Stomach (tissue), 8 donors: ENCODE measurements at regions not wholly inside any gene's neighbourhood (a gene's known extent, or its start where the extent isn't known, plus 50 kb on each side); places are given as distances from the start of the nearest gene placed in this dataset.

Experiments
- DNase-seq, 2 donors: peaks; one replicate each; pipeline versions ENCODE4 v3.0.0 to v3.0.0-alpha.2; 2013 to 2019
- H3K27ac ChIP-seq, 5 donors: fragments of 200-600 bp in 4 of 5; sonication (generic) in 4 of 5; one replicate each; pipeline ENCODE4 v1.5.1; 2013 to 2019; ENCODE audit warnings: mild to moderate bottlenecking in 1 of 5, moderate library complexity in 1 of 5
- H3K27me3 ChIP-seq, 3 donors: fragments of 200-600 bp; sonication (generic); one replicate each; pipeline ENCODE4 v1.5.1; 2017 to 2019; ENCODE audit warnings: mixed run types in 1 of 3
- H3K36me3 ChIP-seq, 4 donors: fragments of 200-600 bp; sonication (generic); 1 replicate in 3 of 4; 2 replicates in 1 of 4; pipeline ENCODE4 v1.5.1; 2016 to 2019
- H3K4me1 ChIP-seq, 4 donors: fragments of 200-600 bp; sonication (generic); one replicate each; pipeline ENCODE4 v1.5.1; 2016 to 2019
- H3K4me3 ChIP-seq, 4 donors: fragments of 200-600 bp; sonication (generic) in 3 of 4; one replicate each; pipeline ENCODE4 v1.5.1; 2016 to 2019; ENCODE audit warnings: mild to moderate bottlenecking in 1 of 4
- H3K9me3 ChIP-seq, 4 donors: fragments of 200-600 bp; sonication (generic); one replicate each; pipeline ENCODE4 v1.5.1; 2016 to 2019
- EP300 ChIP-seq: sonication (generic); formaldehyde crosslinking; IDR thresholded peaks from one replicate; pipeline ENCODE4 v1.6.1; 2017; ENCODE audit warnings: antibody characterized with exemption
- POLR2A ChIP-seq, 4 donors: fragments of 450-650 bp; IDR thresholded peaks; one replicate each; pipeline ENCODE4 v1.6.1; 2016; ENCODE audit warnings: antibody characterized with exemption in 4 of 4, control low read depth in 2 of 4, mild to moderate bottlenecking in 1 of 4, moderate library complexity in 1 of 4
- POLR2AphosphoS5 ChIP-seq, 3 donors: sonication (generic); formaldehyde crosslinking; IDR thresholded peaks; one replicate each; pipeline ENCODE4 v1.6.1; 2016; ENCODE audit warnings: antibody characterized with exemption in 3 of 3
- WGBS, 5 donors: extraction: QIAGEN DNeasy Blood & Tissue Kit in 3 of 5; methylation state at CpG; one replicate each; pipeline versions ENCODE4 v1.1.5 to v1.1.7; 2013 to 2018; 5-methylcytosine and 5-hydroxymethylcytosine counted together
- intact Hi-C: fragments of 100-400 bp; cut with DNase I; formaldehyde crosslinking; loops from one replicate; pipeline ENCODE4 v1.15.1; 2023; ENCODE audit warnings: low total_unique reads
- TF ChIP-seq, protein P1 (sequence below), 7 experiments: fragments of 450-650 bp in 4 of 7; fragments of 200-600 bp in 3 of 7; sonication (generic) in 3 of 7; IDR thresholded peaks; one replicate each; pipeline ENCODE4 v1.5.1; 2016 to 2019; ENCODE audit warnings: antibody characterized with exemption in 7 of 7, control low read depth in 2 of 7, mild to moderate bottlenecking in 1 of 7
- donor health status: healthy with polysubstance abuse.
- donor health status: Bipolar disorder and iron deficiency.
- donor health status: healthy.

DNA sequence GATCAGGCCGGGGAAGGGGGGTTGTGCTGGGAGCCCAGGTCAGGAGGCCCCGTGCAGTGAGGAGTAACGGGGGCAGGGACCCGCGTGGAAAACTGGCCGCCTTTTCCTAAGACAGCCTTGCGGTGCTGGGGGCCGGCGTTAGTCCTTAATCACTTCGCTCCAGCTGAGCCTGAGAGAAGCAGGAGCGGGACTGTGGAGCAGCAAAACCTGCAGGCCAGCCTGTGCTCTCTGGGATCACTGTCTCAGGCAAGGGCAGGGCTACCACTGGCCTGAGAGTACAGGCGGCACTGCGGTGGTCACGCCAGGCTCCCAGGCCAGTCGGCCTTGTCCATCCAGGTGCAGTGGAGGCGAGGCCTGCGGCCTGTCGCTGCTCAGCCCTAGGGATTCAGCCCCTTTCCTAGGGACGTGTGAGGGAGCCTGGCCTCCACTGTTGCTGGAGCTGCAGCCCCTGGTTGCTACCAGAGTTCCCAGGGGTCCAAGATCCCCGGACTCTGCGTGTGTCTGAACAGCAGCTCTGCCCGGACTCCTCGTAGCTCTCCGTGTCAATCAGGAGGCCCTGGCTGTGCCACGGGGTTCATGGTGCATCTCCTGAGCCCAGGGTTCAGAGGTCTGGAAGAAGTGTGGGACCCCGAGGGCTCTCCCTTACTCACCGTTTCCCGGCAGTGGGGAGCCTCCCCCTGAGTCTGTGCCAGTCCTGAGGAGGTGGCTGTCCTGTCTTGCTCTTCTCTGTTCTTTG is 2141.7 kb upstream of the TENM3 start:
- WGBS, 5 donors: 82 to 91% (median 84%) methylated on average over 19 to 28 of the region's 28 CpGs
- TF ChIP-seq POLR2A (IDR thresholded peaks at IDR 0.05): no peak
- TF ChIP-seq, protein P1, sequence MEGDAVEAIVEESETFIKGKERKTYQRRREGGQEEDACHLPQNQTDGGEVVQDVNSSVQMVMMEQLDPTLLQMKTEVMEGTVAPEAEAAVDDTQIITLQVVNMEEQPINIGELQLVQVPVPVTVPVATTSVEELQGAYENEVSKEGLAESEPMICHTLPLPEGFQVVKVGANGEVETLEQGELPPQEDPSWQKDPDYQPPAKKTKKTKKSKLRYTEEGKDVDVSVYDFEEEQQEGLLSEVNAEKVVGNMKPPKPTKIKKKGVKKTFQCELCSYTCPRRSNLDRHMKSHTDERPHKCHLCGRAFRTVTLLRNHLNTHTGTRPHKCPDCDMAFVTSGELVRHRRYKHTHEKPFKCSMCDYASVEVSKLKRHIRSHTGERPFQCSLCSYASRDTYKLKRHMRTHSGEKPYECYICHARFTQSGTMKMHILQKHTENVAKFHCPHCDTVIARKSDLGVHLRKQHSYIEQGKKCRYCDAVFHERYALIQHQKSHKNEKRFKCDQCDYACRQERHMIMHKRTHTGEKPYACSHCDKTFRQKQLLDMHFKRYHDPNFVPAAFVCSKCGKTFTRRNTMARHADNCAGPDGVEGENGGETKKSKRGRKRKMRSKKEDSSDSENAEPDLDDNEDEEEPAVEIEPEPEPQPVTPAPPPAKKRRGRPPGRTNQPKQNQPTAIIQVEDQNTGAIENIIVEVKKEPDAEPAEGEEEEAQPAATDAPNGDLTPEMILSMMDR (IDR thresholded peaks at IDR 0.05): no peak
- no peak for TF ChIP-seq EP300
- TF ChIP-seq POLR2AphosphoS5 (IDR thresholded peaks at IDR 0.05): no peak
- no peaks in the 10 kb centered on the region for H3K36me3 ChIP-seq
- intact Hi-C loops: no loop called here
- DNase-seq: no peak
- H3K4me3 ChIP-seq: no peak overlapping the region
- peaks cover 0 to 13% (median 3%) of the 10 kb centered on the region in 4 donors for H3K9me3 ChIP-seq
- H3K4me1 ChIP-seq: no peaks in the 10 kb centered on the region
- H3K27me3 ChIP-seq: no peaks in the 10 kb centered on the region
- H3K27ac ChIP-seq: no peak overlapping the region

DNA sequence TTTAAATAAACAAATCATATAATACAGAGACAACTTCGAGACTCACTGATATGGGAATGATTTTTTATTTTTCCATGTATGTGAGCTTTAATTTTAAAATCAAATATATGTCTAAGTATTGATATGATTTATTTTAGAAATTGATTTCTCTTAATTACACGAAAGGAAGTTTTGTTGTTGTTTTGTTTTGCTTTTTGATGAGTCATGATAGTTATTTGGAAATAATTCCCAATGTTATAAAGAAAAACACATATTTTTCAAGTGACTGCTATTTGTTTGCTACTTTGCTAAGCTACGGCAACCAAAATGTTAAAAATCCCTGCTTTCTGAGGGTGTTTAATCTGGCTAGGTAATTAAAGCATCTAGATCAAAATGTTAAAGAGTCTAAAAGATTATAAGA is 2139.4 kb upstream of the TENM3 start:
- intact Hi-C loops: no loop called here
- WGBS, 5 donors: 70 to 82% (median 76%) methylated on average over 3 of the region's 3 CpGs
- no peak overlapping the region for H3K4me3 ChIP-seq
- TF ChIP-seq EP300 (no peak), POLR2AphosphoS5 (IDR thresholded peaks at IDR 0.05) (no peak), POLR2A (IDR thresholded peaks at IDR 0.05) (no peak)
- H3K36me3 ChIP-seq: no peaks in the 10 kb centered on the region
- H3K27ac ChIP-seq: no peak overlapping the region
- no peaks in the 10 kb centered on the region for H3K27me3 ChIP-seq
- H3K9me3 ChIP-seq: peaks cover 0 to 13% (median 3%) of the 10 kb centered on the region in 4 donors
- H3K4me1 ChIP-seq: no peaks in the 10 kb centered on the region
- no peak for DNase-seq

DNA sequence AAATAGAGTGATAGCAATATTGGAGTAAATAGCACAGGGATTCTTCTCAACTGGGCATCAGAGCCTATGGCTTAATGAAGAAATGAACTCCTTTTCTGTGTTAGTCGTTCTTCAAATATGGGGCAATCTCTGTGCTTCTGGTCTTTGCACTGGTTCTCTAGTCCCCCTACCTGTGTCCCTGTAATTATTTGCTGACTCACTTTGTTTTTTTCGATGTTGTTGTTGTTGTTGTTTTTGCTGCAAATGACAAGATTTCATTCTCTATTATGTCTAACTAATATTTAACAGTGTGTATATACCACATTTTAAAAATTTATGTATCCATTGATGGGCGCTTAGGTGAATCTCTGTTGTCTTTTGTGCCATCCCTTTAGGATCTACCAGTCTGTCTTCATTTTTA is 2137.8 kb upstream of the TENM3 start:
- 84 to 92% (median 88%) methylated on average over 3 of the region's 3 CpGs for WGBS, 5 donors
- no peak overlapping the region for H3K27ac ChIP-seq
- H3K4me1 ChIP-seq: no peaks in the 10 kb centered on the region
- no peak overlapping the region for H3K4me3 ChIP-seq
- intact Hi-C loops: no loop called here
- peaks cover 0 to 12% (median 3%) of the 10 kb centered on the region in 4 donors for H3K9me3 ChIP-seq
- no peaks in the 10 kb centered on the region for H3K27me3 ChIP-seq
- TF ChIP-seq POLR2A (IDR thresholded peaks at IDR 0.05) (no peak), POLR2AphosphoS5 (IDR thresholded peaks at IDR 0.05) (no peak), EP300 (no peak)
- TF ChIP-seq, protein P1 (IDR thresholded peaks at IDR 0.05): no peak
- H3K36me3 ChIP-seq: no peaks in the 10 kb centered on the region
- DNase-seq: no peak

DNA sequence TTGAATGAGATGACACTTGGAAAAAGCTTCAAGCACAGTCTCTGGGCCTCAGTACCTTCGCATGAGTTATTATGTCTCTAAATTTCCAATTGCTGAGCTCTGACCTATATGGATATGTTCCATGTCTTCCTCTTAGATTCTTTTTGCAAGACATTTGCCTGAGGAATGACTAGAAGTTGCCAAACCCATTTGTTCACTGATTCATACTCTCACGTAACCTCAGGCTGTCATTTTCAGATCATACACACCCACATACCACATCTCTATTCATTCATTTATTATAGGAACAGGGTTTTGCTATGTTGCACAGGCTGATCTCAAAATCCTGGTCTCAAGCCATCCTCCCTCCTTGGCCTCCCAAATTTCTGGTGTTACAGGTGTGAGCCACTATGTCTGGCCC is 2137.1 kb upstream of the TENM3 start:
- Histone ChIP-seq H3K4me1 (no peaks in the 10 kb centered on the region), H3K4me3 (no peak overlapping the region), H3K36me3 (no peaks in the 10 kb centered on the region), H3K9me3 (peaks cover 0 to 5% (median 2%) of the 10 kb centered on the region in 4 donors), H3K27ac (no peak overlapping the region), H3K27me3 (no peaks in the 10 kb centered on the region)
- no peak for DNase-seq
- 81 to 92% (median 90%) methylated on average over 2 of the region's 2 CpGs for WGBS, 5 donors
- intact Hi-C loops: no loop called here
- TF ChIP-seq POLR2A (IDR thresholded peaks at IDR 0.05) (no peak), POLR2AphosphoS5 (IDR thresholded peaks at IDR 0.05) (no peak), EP300 (no peak)
- TF ChIP-seq, protein P1 (IDR thresholded peaks at IDR 0.05): no peak

DNA sequence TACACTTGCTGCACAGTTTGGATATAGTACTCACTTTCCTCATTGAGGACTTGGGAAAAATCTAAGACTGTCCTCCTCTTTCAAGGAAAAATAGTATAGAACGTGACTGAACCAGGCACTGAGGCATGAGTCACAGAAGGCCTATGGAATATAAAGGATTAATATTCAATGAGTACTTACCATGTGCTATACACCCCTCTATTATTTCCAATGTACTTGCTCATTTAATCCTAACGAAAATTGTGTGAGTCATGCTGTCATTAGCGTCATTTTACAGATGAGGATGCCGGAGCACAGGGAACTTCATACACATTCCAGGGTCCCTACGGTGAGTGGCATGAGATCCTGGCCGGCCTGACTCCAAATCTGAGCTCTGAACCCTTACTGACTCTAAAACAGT is 2136.2 kb upstream of the TENM3 start:
- Histone ChIP-seq H3K4me1 (no peaks in the 10 kb centered on the region), H3K4me3 (no peak overlapping the region), H3K27me3 (no peaks in the 10 kb centered on the region), H3K9me3 (no peaks in the 10 kb centered on the region), H3K36me3 (no peaks in the 10 kb centered on the region), H3K27ac (no peak overlapping the region)
- TF ChIP-seq POLR2A (IDR thresholded peaks at IDR 0.05) (no peak), POLR2AphosphoS5 (IDR thresholded peaks at IDR 0.05) (no peak), EP300 (no peak)
- TF ChIP-seq, protein P1 (IDR thresholded peaks at IDR 0.05): no peak
- WGBS, 5 donors: 72 to 84% (median 82%) methylated on average over 6 of the region's 6 CpGs
- DNase-seq: no peak
- intact Hi-C loops: no loop called here
